ENCODE measurements at regions not wholly inside any gene's neighbourhood (a gene's known extent, or its start where the extent isn't known, plus 50 kb on each side); places are given as distances from the start of the nearest gene placed in this dataset.
"Not testable (repeated sequence)": the region's sequence is repeated elsewhere in the genome, so short reads cannot be mapped to it uniquely, and the experiment has no call there.

DNA sequence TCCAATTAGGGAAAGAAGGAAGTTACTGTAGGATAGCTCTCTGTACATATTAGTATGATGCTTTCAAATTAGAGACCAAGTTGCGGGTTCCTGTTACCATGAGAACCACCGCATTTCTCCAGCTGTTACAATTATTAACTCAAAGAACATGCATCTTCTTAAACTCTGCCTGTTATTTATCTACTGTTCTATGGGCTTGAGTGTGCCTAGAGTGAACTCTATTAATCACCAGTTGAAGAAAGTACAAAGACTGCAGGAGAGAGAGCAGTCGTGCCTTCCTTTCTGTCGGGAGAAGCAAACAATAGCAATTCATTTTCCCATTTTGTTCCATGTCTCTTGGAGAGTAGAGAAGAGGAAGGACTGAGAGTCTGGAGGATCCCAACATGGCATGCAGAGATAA lies 1071.2 kb downstream of the TYW1 start:
- ATAC-seq (ENCODE audit: insufficient number of reproducible peaks, low FRiP score, low read depth) = no peak
- no peaks in the 10 kb centered on the region for H3K36me3 ChIP-seq
- no peak overlapping the region for H3K4me3 ChIP-seq
- no peak for DNase-seq (ENCODE audit: low spot score)
- H3K27me3 ChIP-seq (replicated peaks; ENCODE audit: insufficient read depth) = no peaks in the 10 kb centered on the region
- H3K9me3 ChIP-seq = no peaks in the 10 kb centered on the region
- no peaks in the 10 kb centered on the region for H3K4me1 ChIP-seq (ENCODE audit: control insufficient read depth in 1 of 2, low read depth in 2 of 2)
- H3K27ac ChIP-seq = no peak overlapping the region
- TF ChIP-seq, protein P1, sequence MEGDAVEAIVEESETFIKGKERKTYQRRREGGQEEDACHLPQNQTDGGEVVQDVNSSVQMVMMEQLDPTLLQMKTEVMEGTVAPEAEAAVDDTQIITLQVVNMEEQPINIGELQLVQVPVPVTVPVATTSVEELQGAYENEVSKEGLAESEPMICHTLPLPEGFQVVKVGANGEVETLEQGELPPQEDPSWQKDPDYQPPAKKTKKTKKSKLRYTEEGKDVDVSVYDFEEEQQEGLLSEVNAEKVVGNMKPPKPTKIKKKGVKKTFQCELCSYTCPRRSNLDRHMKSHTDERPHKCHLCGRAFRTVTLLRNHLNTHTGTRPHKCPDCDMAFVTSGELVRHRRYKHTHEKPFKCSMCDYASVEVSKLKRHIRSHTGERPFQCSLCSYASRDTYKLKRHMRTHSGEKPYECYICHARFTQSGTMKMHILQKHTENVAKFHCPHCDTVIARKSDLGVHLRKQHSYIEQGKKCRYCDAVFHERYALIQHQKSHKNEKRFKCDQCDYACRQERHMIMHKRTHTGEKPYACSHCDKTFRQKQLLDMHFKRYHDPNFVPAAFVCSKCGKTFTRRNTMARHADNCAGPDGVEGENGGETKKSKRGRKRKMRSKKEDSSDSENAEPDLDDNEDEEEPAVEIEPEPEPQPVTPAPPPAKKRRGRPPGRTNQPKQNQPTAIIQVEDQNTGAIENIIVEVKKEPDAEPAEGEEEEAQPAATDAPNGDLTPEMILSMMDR (IDR thresholded peaks at IDR 0.05) = no peak

GRCh38 chr7:68070992-68071391 lies 1074.4 kb downstream of the TYW1 start:
- no peak for ATAC-seq (ENCODE audit: insufficient number of reproducible peaks, low FRiP score, low read depth)
- H3K27me3 ChIP-seq (replicated peaks; ENCODE audit: insufficient read depth) = no peaks in the 10 kb centered on the region
- H3K9me3 ChIP-seq = no peaks in the 10 kb centered on the region
- DNase-seq (ENCODE audit: low spot score) = no peak
- H3K27ac ChIP-seq = no peak overlapping the region
- TF ChIP-seq, protein P1 (IDR thresholded peaks at IDR 0.05) = no peak
- H3K4me1 ChIP-seq (ENCODE audit: control insufficient read depth in 1 of 2, low read depth in 2 of 2) = no peaks in the 10 kb centered on the region
- H3K4me3 ChIP-seq = no peak overlapping the region
- no peaks in the 10 kb centered on the region for H3K36me3 ChIP-seq

DNA sequence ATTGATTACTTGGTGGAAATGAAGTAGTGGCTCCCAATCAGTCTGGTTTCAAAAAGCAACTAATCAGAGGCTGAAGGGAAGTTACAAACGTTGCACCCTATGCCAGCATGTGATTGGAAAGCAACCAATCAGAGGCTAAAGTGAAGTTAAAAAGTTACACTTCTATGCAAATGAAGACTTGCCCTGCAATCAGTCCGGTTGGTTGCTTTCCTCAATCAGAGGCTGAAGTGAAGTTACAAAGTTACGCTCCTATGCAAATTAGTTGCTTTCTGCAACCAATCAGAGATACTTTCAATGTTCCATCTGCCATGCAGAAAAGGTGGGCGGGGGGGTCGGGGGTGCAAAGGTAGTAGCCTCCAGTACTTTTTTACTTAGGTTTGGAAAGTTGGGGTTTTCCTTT lies 1077.1 kb downstream of the TYW1 start:
- Histone ChIP-seq H3K4me3 (no peak overlapping the region), H3K36me3 (no peaks in the 10 kb centered on the region), H3K4me1 (ENCODE audit: control insufficient read depth in 1 of 2, low read depth in 2 of 2) (no peaks in the 10 kb centered on the region), H3K9me3 (no peaks in the 10 kb centered on the region), H3K27ac (no peak overlapping the region), H3K27me3 (replicated peaks; ENCODE audit: insufficient read depth) (no peaks in the 10 kb centered on the region)
- TF ChIP-seq, protein P1 (IDR thresholded peaks at IDR 0.05) = no peak
- DNase-seq (ENCODE audit: low spot score) (no peak), ATAC-seq (ENCODE audit: insufficient number of reproducible peaks, low FRiP score, low read depth) (no peak)

- H3K27ac ChIP-seq = no peak overlapping the region
- H3K4me3 ChIP-seq = no peak overlapping the region
- no peaks in the 10 kb centered on the region for H3K27me3 ChIP-seq (replicated peaks; ENCODE audit: insufficient read depth)
- no peaks in the 10 kb centered on the region for H3K9me3 ChIP-seq
- ATAC-seq (ENCODE audit: insufficient number of reproducible peaks, low FRiP score, low read depth) (no peak), DNase-seq (ENCODE audit: low spot score) (no peak)
- H3K4me1 ChIP-seq (ENCODE audit: control insufficient read depth in 1 of 2, low read depth in 2 of 2) = no peaks in the 10 kb centered on the region
- no peaks in the 10 kb centered on the region for H3K36me3 ChIP-seq
- TF ChIP-seq, protein P1 (IDR thresholded peaks at IDR 0.05) = no peak
These were observed 1077.6 kb downstream of the TYW1 start for GRCh38 chr7:68074242-68074641.

GRCh38 chr7:68078157-68078710 lies 1081.6 kb downstream of the TYW1 start:
- Histone ChIP-seq H3K4me3 (no peak overlapping the region), H3K27me3 (replicated peaks; ENCODE audit: insufficient read depth) (no peaks in the 10 kb centered on the region), H3K27ac (no peak overlapping the region), H3K4me1 (ENCODE audit: control insufficient read depth in 1 of 2, low read depth in 2 of 2) (no peaks in the 10 kb centered on the region), H3K9me3 (peaks cover 3% of the 10 kb centered on the region), H3K36me3 (no peaks in the 10 kb centered on the region)
- no peak for DNase-seq (ENCODE audit: low spot score)
- TF ChIP-seq, protein P1 (IDR thresholded peaks at IDR 0.05) = no peak
- ATAC-seq (ENCODE audit: insufficient number of reproducible peaks, low FRiP score, low read depth) = no peak

DNA sequence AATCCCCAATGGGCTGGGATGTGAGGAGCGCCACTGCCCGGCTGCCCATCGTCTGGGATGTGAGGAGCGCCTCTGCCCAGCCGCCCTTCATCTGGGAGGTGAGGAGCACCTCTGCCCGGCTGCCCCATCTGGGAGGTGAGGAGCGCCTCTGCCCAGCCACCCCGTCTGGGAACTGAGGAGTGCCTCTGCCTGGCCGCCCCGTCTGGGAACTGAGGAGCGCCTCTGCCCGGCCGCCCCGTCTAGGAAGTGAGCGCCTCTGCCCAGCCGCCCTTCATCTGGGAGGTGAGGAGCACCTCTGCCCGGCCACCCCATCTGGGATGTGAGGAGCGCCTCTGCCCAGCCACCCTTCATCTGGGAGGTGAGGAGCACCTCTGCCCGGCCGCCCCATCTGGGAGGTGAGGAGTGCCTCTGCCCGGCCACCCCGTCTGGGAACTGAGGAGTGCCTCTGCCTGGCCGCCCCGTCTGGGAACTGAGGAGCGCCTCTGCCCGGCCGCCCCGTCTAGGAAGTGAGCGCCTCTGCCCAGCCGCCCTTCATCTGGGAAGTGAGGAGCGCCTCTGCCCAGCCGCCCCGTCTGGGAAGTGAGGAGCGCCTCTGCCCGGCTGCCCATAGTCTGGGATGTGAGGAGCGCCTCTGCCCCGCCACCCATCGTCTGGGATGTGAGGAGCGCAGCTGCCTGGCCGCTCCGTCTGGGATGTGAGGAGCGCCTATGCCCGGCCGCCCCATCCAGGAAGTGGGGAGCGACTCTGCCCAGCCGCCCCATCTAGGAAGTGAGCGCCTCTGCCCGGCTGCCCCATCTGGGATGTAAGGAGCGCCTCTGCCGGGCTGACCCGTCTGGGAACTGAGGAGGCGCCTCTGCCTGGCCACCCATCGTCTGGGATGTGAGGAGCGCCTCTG lies 1085.7 kb downstream of the TYW1 start:
- not testable (repeated sequence) for H3K27me3 ChIP-seq (replicated peaks; ENCODE audit: insufficient read depth); DNase-seq (ENCODE audit: low spot score); H3K27ac ChIP-seq; H3K9me3 ChIP-seq; ATAC-seq (ENCODE audit: insufficient number of reproducible peaks, low FRiP score, low read depth); H3K36me3 ChIP-seq; H3K4me1 ChIP-seq (ENCODE audit: control insufficient read depth in 1 of 2, low read depth in 2 of 2); H3K4me3 ChIP-seq

DNA sequence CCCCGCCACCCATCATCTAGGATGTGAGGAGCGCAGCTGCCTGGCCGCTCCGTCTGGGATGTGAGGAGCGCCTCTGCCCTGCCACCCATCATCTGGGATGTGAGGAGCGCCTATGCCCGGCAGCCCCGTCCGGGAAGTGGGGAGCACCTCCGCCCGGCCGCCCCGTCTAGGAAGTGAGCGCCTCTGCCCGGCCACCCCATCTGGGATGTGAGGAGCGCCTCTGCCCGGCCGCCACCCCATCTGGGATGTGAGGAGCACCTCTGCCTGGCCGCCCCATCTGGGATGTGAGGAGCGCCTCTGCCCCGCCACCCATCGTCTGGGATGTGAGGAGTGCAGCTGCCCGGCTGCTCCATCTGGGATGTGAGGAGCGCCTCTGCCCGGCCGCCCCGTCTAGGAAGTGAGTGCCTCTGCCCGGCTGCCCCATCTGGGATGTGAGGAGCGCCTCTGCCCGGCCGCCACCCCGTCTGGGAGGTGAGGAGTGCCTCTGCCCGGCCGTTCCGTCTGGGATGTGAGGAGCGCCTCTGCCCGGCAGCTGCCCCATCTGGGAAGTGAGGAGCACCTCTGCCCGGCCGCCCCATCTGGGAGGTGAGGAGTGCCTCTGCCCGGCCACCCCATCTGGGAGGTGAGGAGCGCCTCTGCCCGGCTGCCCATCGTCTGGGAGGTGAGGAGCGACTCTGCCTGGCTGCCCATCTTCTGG lies 1086.5 kb downstream of the TYW1 start:
- H3K36me3 ChIP-seq; H3K4me1 ChIP-seq (ENCODE audit: control insufficient read depth in 1 of 2, low read depth in 2 of 2); H3K4me3 ChIP-seq; H3K27me3 ChIP-seq (replicated peaks; ENCODE audit: insufficient read depth); H3K9me3 ChIP-seq; H3K27ac ChIP-seq; ATAC-seq (ENCODE audit: insufficient number of reproducible peaks, low FRiP score, low read depth); DNase-seq (ENCODE audit: low spot score): not testable (repeated sequence)
